ENCODE measurements at regions not wholly inside any gene's neighbourhood (a gene's known extent, or its start where the extent isn't known, plus 50 kb on each side); places are given as distances from the start of the nearest gene placed in this dataset.

- H3K27me3 Mint-ChIP-seq (ENCODE audit: unreplicated experiment), result no peaks in the 10 kb centered on the region
- no peak for TF ChIP-seq CTCF (IDR thresholded peaks at IDR 0.05; ENCODE audit: partially characterized antibody, unreplicated experiment)
- no peak overlapping the region for H3K27ac Mint-ChIP-seq (ENCODE audit: unreplicated experiment)
- DNase-seq, result no peak
- no peaks in the 10 kb centered on the region for H3K4me1 Mint-ChIP-seq (ENCODE audit: low read depth, unreplicated experiment)
- H3K36me3 Mint-ChIP-seq (ENCODE audit: unreplicated experiment), result peaks cover 4% of the 10 kb centered on the region
- H3K4me3 Mint-ChIP-seq (ENCODE audit: unreplicated experiment), result no peak overlapping the region
- H3K9me3 Mint-ChIP-seq (ENCODE audit: unreplicated experiment), result no peaks in the 10 kb centered on the region
Measured at GRCh38 chr15:94135486-94136147, 95.7 kb upstream of the MCTP2 start.

GRCh38 chr15:94131875-94132274 is 99.5 kb upstream of the MCTP2 start:
- H3K27ac Mint-ChIP-seq (ENCODE audit: unreplicated experiment), result no peak overlapping the region
- H3K9me3 Mint-ChIP-seq (ENCODE audit: unreplicated experiment), result no peaks in the 10 kb centered on the region
- no peak for DNase-seq
- H3K27me3 Mint-ChIP-seq (ENCODE audit: unreplicated experiment), result peaks cover 1% of the 10 kb centered on the region
- no peaks in the 10 kb centered on the region for H3K4me1 Mint-ChIP-seq (ENCODE audit: low read depth, unreplicated experiment)
- H3K4me3 Mint-ChIP-seq (ENCODE audit: unreplicated experiment), result no peak overlapping the region
- H3K36me3 Mint-ChIP-seq (ENCODE audit: unreplicated experiment), result peaks cover 4% of the 10 kb centered on the region
- no peak for TF ChIP-seq CTCF (IDR thresholded peaks at IDR 0.05; ENCODE audit: partially characterized antibody, unreplicated experiment)

GRCh38 chr15:94130504-94130903 is 100.9 kb upstream of the MCTP2 start:
- H3K4me3 Mint-ChIP-seq (ENCODE audit: unreplicated experiment), result no peak overlapping the region
- no peaks in the 10 kb centered on the region for H3K9me3 Mint-ChIP-seq (ENCODE audit: unreplicated experiment)
- TF ChIP-seq CTCF (IDR thresholded peaks at IDR 0.05; ENCODE audit: partially characterized antibody, unreplicated experiment), result no peak
- H3K36me3 Mint-ChIP-seq (ENCODE audit: unreplicated experiment), result peaks cover 4% of the 10 kb centered on the region
- no peak for DNase-seq
- H3K27ac Mint-ChIP-seq (ENCODE audit: unreplicated experiment), result no peak overlapping the region
- peaks cover 1% of the 10 kb centered on the region for H3K27me3 Mint-ChIP-seq (ENCODE audit: unreplicated experiment)
- no peaks in the 10 kb centered on the region for H3K4me1 Mint-ChIP-seq (ENCODE audit: low read depth, unreplicated experiment)

GRCh38 chr15:94127006-94127405 is 104.4 kb upstream of the MCTP2 start:
- H3K27ac Mint-ChIP-seq (ENCODE audit: unreplicated experiment), result no peak overlapping the region
- H3K9me3 Mint-ChIP-seq (ENCODE audit: unreplicated experiment), result no peaks in the 10 kb centered on the region
- peaks cover 4% of the 10 kb centered on the region for H3K27me3 Mint-ChIP-seq (ENCODE audit: unreplicated experiment)
- TF ChIP-seq CTCF (IDR thresholded peaks at IDR 0.05; ENCODE audit: partially characterized antibody, unreplicated experiment), result no peak
- no peaks in the 10 kb centered on the region for H3K36me3 Mint-ChIP-seq (ENCODE audit: unreplicated experiment)
- no peaks in the 10 kb centered on the region for H3K4me1 Mint-ChIP-seq (ENCODE audit: low read depth, unreplicated experiment)
- H3K4me3 Mint-ChIP-seq (ENCODE audit: unreplicated experiment), result no peak overlapping the region
- DNase-seq, result no peak

- TF ChIP-seq CTCF (IDR thresholded peaks at IDR 0.05; ENCODE audit: partially characterized antibody, unreplicated experiment), result no peak
- H3K4me1 Mint-ChIP-seq (ENCODE audit: low read depth, unreplicated experiment), result no peaks in the 10 kb centered on the region
- H3K4me3 Mint-ChIP-seq (ENCODE audit: unreplicated experiment), result no peak overlapping the region
Measured at GRCh38 chr15:94125698-94126097, 105.7 kb upstream of the MCTP2 start.

More at GRCh38 chr15:94125698-94126097, 105.7 kb upstream of the MCTP2 start:
- H3K27ac Mint-ChIP-seq (ENCODE audit: unreplicated experiment), result no peak overlapping the region
- H3K36me3 Mint-ChIP-seq (ENCODE audit: unreplicated experiment), result no peaks in the 10 kb centered on the region
- H3K9me3 Mint-ChIP-seq (ENCODE audit: unreplicated experiment), result no peaks in the 10 kb centered on the region
- DNase-seq, result no peak
- H3K27me3 Mint-ChIP-seq (ENCODE audit: unreplicated experiment), result peaks cover 4% of the 10 kb centered on the region
